Suprapubic skin (tissue), 3 donors: ENCODE measurements at regions not wholly inside any gene's neighbourhood (a gene's known extent, or its start where the extent isn't known, plus 50 kb on each side); places are given as distances from the start of the nearest gene placed in this dataset.
"Not testable (repeated sequence)": the region's sequence is repeated elsewhere in the genome, so short reads cannot be mapped to it uniquely, and the experiment has no call there.

Experiments
- CTCF ChIP-seq, 2 donors: fragments of 200-600 bp in 1 of 2; fragments of 450-650 bp in 1 of 2; sonication (generic) in 1 of 2; IDR thresholded peaks; one replicate each; pipeline ENCODE4 v1.5.1; 2016 to 2019; ENCODE audit warnings: antibody characterized with exemption in 2 of 2, mild to moderate bottlenecking in 1 of 2, moderate library complexity in 1 of 2
- POLR2A ChIP-seq, 2 donors: fragments of 450-650 bp; IDR thresholded peaks; one replicate each; pipeline ENCODE4 v1.6.1; 2017; ENCODE audit warnings: antibody characterized with exemption in 2 of 2, mild to moderate bottlenecking in 2 of 2, moderate library complexity in 2 of 2

- TF ChIP-seq CTCF, POLR2A (IDR thresholded peaks at IDR 0.05): not testable (repeated sequence)
These were observed 133.8 kb upstream of the POU3F1 start for GRCh38 chr1:38180388-38180787.
